ENCODE measurements at regions not wholly inside any gene's neighbourhood (a gene's known extent, or its start where the extent isn't known, plus 50 kb on each side); places are given as distances from the start of the nearest gene placed in this dataset.

GRCh38 chr21:28644762-28645161 is 347.9 kb downstream of the LTN1 start:
- no peak overlapping the region for H3K4me3 ChIP-seq
- intact Hi-C loops (cut with DNase I; ENCODE audit: low total_unique reads), result no loop called here

GRCh38 chr21:28642891-28643290 is 349.8 kb downstream of the LTN1 start:
- intact Hi-C loops (cut with DNase I; ENCODE audit: low total_unique reads), result no loop called here
- Histone ChIP-seq H3K4me3 (no peak overlapping the region), H3K4me1 (no peaks in the 10 kb centered on the region), H3K27ac (no peak overlapping the region), H3K36me3 (no peaks in the 10 kb centered on the region), H3K27me3 (no peaks in the 10 kb centered on the region), H3K9me3 (no peaks in the 10 kb centered on the region)
- TF ChIP-seq CTCF (IDR thresholded peaks at IDR 0.05), result no peak
- TF ChIP-seq POLR2A (IDR thresholded peaks at IDR 0.05), result no peak
- DNase-seq, result no peak

More at GRCh38 chr21:28644762-28645161, 347.9 kb downstream of the LTN1 start:
- H3K27me3 ChIP-seq, result no peaks in the 10 kb centered on the region
- no peaks in the 10 kb centered on the region for H3K4me1 ChIP-seq
- no peaks in the 10 kb centered on the region for H3K9me3 ChIP-seq
- no peaks in the 10 kb centered on the region for H3K36me3 ChIP-seq
- TF ChIP-seq POLR2A (IDR thresholded peaks at IDR 0.05), result no peak
- TF ChIP-seq CTCF (IDR thresholded peaks at IDR 0.05), result no peak
- H3K27ac ChIP-seq, result no peak overlapping the region
- no peak for DNase-seq

GRCh38 chr21:28641731-28642130 is 350.9 kb downstream of the LTN1 start:
- Histone ChIP-seq H3K27ac (no peak overlapping the region), H3K36me3 (no peaks in the 10 kb centered on the region), H3K27me3 (no peaks in the 10 kb centered on the region), H3K9me3 (no peaks in the 10 kb centered on the region), H3K4me3 (no peak overlapping the region), H3K4me1 (no peaks in the 10 kb centered on the region)
- TF ChIP-seq CTCF (IDR thresholded peaks at IDR 0.05), result no peak
- no peak for TF ChIP-seq POLR2A (IDR thresholded peaks at IDR 0.05)
- intact Hi-C loops (cut with DNase I; ENCODE audit: low total_unique reads), result no loop called here
- no peak for DNase-seq

- H3K36me3 ChIP-seq, result no peaks in the 10 kb centered on the region
- H3K9me3 ChIP-seq, result no peaks in the 10 kb centered on the region
- H3K4me1 ChIP-seq, result no peaks in the 10 kb centered on the region
- H3K4me3 ChIP-seq, result no peak overlapping the region
- TF ChIP-seq POLR2A (IDR thresholded peaks at IDR 0.05) (no peak), CTCF (IDR thresholded peaks at IDR 0.05) (no peak)
- no peak for DNase-seq
- H3K27ac ChIP-seq, result no peak overlapping the region
- intact Hi-C loops (cut with DNase I; ENCODE audit: low total_unique reads), result no loop called here
- no peaks in the 10 kb centered on the region for H3K27me3 ChIP-seq
These were observed 352.4 kb downstream of the LTN1 start for GRCh38 chr21:28640326-28640725.

GRCh38 chr21:28639737-28640136 is 352.9 kb downstream of the LTN1 start:
- Histone ChIP-seq H3K4me3 (no peak overlapping the region), H3K27ac (no peak overlapping the region), H3K4me1 (no peaks in the 10 kb centered on the region), H3K9me3 (no peaks in the 10 kb centered on the region), H3K27me3 (no peaks in the 10 kb centered on the region), H3K36me3 (no peaks in the 10 kb centered on the region)
- intact Hi-C loops (cut with DNase I; ENCODE audit: low total_unique reads), result no loop called here
- TF ChIP-seq POLR2A (IDR thresholded peaks at IDR 0.05) (no peak), CTCF (IDR thresholded peaks at IDR 0.05) (no peak)
- no peak for DNase-seq

Measured in uterus (tissue), 3 donors.